SK-N-SH treated with all-trans-retinoic acid at 6 μM for 48 hours (cell line): ENCODE measurements at regions not wholly inside any gene's neighbourhood (a gene's known extent, or its start where the extent isn't known, plus 50 kb on each side); places are given as distances from the start of the nearest gene placed in this dataset.

Source experiments
- ATAC-seq: fragments of 200-7000 bp; cut with Tn5 transposase; 3 replicates; pipeline ENCODE4 v1.9.1; 2020; ENCODE audit warnings: mild to moderate bottlenecking, moderate library complexity
- ARNTL ChIP-seq: fragments of 450-650 bp; formaldehyde crosslinking; IDR thresholded peaks from 2 replicates; pipeline ENCODE4 v1.5.0; 2020; ENCODE audit warnings: low read depth, mild to moderate bottlenecking, moderate library complexity, borderline replicate concordance
- BACH2 ChIP-seq: fragments of 250-450 bp; sonication (Bioruptor Pico); IDR thresholded peaks from 2 replicates; pipeline ENCODE4 v1.9.0; 2021; ENCODE audit warnings: mild to moderate bottlenecking, borderline replicate concordance
- CSDC2 ChIP-seq: fragments of 250-450 bp; sonication (Bioruptor Pico); IDR thresholded peaks from 2 replicates; pipeline ENCODE4 v1.5.0; 2020; ENCODE audit warnings: mild to moderate bottlenecking, moderate library complexity
- ESRRG ChIP-seq: fragments of 250-450 bp; sonication (Bioruptor Pico); IDR thresholded peaks from 2 replicates; pipeline ENCODE4 v1.6.1; 2021; ENCODE audit warnings: mild to moderate bottlenecking
- GLIS3 ChIP-seq: fragments of 250-450 bp; sonication (Bioruptor Pico); IDR thresholded peaks from 2 replicates; pipeline ENCODE4 v1.5.0; 2020; ENCODE audit warnings: mild to moderate bottlenecking, moderate library complexity
- ISL1 ChIP-seq: fragments of 250-450 bp; sonication (Bioruptor Pico); IDR thresholded peaks from 2 replicates; pipeline ENCODE4 v2.1.2; 2022; ENCODE audit warnings: mild to moderate bottlenecking, moderate library complexity
- OSR1 ChIP-seq: fragments of 250-450 bp; sonication (Bioruptor Pico); IDR thresholded peaks from 2 replicates; pipeline ENCODE4 v1.8.0; 2022; ENCODE audit warnings: moderate library complexity, mild to moderate bottlenecking, inconsistent platforms
- PATZ1 ChIP-seq: fragments of 250-450 bp; sonication (Bioruptor Pico); IDR thresholded peaks from 2 replicates; pipeline ENCODE4 v1.8.0; 2020; ENCODE audit warnings: mild to moderate bottlenecking, moderate library complexity, borderline replicate concordance
- POU6F1 ChIP-seq: fragments of 250-450 bp; sonication (Bioruptor Pico); IDR thresholded peaks from 2 replicates; pipeline ENCODE4 v1.8.0; 2021; ENCODE audit warnings: low read depth, mild to moderate bottlenecking, moderate library complexity, borderline replicate concordance
- PPARA ChIP-seq: fragments of 250-450 bp; sonication (Bioruptor Pico); IDR thresholded peaks from 2 replicates; pipeline ENCODE4 v1.5.0; 2020; ENCODE audit warnings: mild to moderate bottlenecking, borderline replicate concordance
- RARB ChIP-seq: fragments of 250-450 bp; sonication (Bioruptor Pico); IDR thresholded peaks from 2 replicates; pipeline ENCODE4 v1.8.0; 2021; ENCODE audit warnings: mild to moderate bottlenecking, moderate library complexity
- SNAI2 ChIP-seq: fragments of 250-450 bp; sonication (Bioruptor Pico); IDR thresholded peaks from 2 replicates; pipeline ENCODE4 v1.5.0; 2020; ENCODE audit warnings: mild to moderate bottlenecking, moderate library complexity
- TCF4 ChIP-seq: fragments of 250-450 bp; sonication (Bioruptor Pico); IDR thresholded peaks from 2 replicates; pipeline ENCODE4 v1.8.0; 2021; ENCODE audit warnings: mild to moderate bottlenecking, moderate library complexity, borderline replicate concordance
- TOX ChIP-seq: fragments of 250-450 bp; sonication (Bioruptor Pico); IDR thresholded peaks from 2 replicates; pipeline ENCODE4 v1.8.0; 2021; ENCODE audit warnings: mild to moderate bottlenecking, moderate library complexity, borderline replicate concordance
- TSHZ2 ChIP-seq: fragments of 250-450 bp; sonication (Bioruptor Pico); IDR thresholded peaks from 2 replicates; pipeline ENCODE4 v1.5.0; 2020; ENCODE audit warnings: mild to moderate bottlenecking, moderate library complexity
- ZC3H10 ChIP-seq: fragments of 250-450 bp; sonication (Bioruptor Pico); IDR thresholded peaks from 2 replicates; pipeline ENCODE4 v1.5.1; 2021; ENCODE audit warnings: mild to moderate bottlenecking, moderate library complexity
- ZFP3 ChIP-seq: fragments of 250-450 bp; sonication (Bioruptor Pico); IDR thresholded peaks from 2 replicates; pipeline ENCODE4 v1.5.0; 2020; ENCODE audit warnings: mild to moderate bottlenecking, moderate library complexity
- ZFP30 ChIP-seq: fragments of 450-650 bp; formaldehyde crosslinking; IDR thresholded peaks from 2 replicates; pipeline ENCODE4 v1.5.0; 2022; ENCODE audit warnings: mild to moderate bottlenecking, moderate library complexity
- ZNF565 ChIP-seq: fragments of 450-650 bp; formaldehyde crosslinking; conservative IDR thresholded peaks from 2 replicates; pipeline ENCODE4 v1.5.0; 2020; ENCODE audit warnings: low read depth, mild to moderate bottlenecking, moderate library complexity
- ZNF70 ChIP-seq: fragments of 450-650 bp; formaldehyde crosslinking; IDR thresholded peaks from 2 replicates; pipeline ENCODE4 v1.5.0; 2020; ENCODE audit warnings: mild to moderate bottlenecking, moderate library complexity
- ZNF8 ChIP-seq: fragments of 450-650 bp; formaldehyde crosslinking; IDR thresholded peaks from 2 replicates; pipeline ENCODE4 v1.5.0; 2020; ENCODE audit warnings: mild to moderate bottlenecking, moderate library complexity
- TF ChIP-seq, protein P1 (sequence below): fragments of 250-450 bp; sonication (Bioruptor Pico); IDR thresholded peaks from 2 replicates; pipeline ENCODE4 v1.5.1; 2021; ENCODE audit warnings: mild to moderate bottlenecking, moderate library complexity
- TF ChIP-seq, protein P2 (sequence below): fragments of 250-450 bp; sonication (Bioruptor Pico); IDR thresholded peaks from 2 replicates; pipeline ENCODE4 v1.5.1; 2020; ENCODE audit warnings: low read depth, mild to moderate bottlenecking, moderate library complexity

DNA sequence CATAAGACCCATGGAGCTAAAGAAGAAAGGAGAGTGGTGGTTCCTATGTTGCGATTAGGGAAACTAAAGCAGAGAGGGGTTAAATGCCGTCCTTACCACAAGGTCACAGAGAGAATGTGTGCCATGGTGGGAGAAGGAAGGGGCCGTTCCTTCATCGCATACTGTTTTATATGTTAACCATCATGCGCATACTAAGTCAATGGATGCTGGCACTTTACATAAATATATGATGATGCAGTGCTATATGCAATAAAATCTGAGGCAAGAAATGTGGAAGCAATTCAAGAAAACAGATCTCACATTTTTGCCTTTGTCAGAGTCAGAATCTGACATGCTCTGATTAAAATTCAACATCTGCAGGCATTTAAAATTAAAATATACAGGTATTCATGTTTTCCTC is 168.1 kb downstream of the BMP4 start:
- ATAC-seq, result no peak
- TF ChIP-seq, protein P1, sequence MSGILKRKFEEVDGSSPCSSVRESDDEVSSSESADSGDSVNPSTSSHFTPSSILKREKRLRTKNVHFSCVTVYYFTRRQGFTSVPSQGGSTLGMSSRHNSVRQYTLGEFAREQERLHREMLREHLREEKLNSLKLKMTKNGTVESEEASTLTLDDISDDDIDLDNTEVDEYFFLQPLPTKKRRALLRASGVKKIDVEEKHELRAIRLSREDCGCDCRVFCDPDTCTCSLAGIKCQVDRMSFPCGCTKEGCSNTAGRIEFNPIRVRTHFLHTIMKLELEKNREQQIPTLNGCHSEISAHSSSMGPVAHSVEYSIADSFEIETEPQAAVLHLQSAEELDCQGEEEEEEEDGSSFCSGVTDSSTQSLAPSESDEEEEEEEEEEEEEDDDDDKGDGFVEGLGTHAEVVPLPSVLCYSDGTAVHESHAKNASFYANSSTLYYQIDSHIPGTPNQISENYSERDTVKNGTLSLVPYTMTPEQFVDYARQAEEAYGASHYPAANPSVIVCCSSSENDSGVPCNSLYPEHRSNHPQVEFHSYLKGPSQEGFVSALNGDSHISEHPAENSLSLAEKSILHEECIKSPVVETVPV, result no peak
- TF ChIP-seq ZNF565 (CRISPR knock-in tag), result no peak
- no peak for TF ChIP-seq ZFP3 (CRISPR knock-in tag)
- TF ChIP-seq ZFP30 (CRISPR knock-in tag), result no peak
- no peak for TF ChIP-seq PATZ1 (CRISPR knock-in tag)
- no peak for TF ChIP-seq PPARA (CRISPR knock-in tag)
- TF ChIP-seq ZC3H10 (CRISPR knock-in tag), result no peak
- no peak for TF ChIP-seq BACH2
- TF ChIP-seq ESRRG (CRISPR knock-in tag), result no peak
- TF ChIP-seq OSR1 (CRISPR knock-in tag), result no peak
- no peak for TF ChIP-seq TSHZ2 (CRISPR knock-in tag)
- TF ChIP-seq TOX (CRISPR knock-in tag), result no peak
- TF ChIP-seq ZNF8, result no peak
- TF ChIP-seq TCF4 (CRISPR knock-in tag), result no peak
- no peak for TF ChIP-seq CSDC2 (CRISPR knock-in tag)

- no peak for TF ChIP-seq ARNTL (CRISPR knock-in tag)
- no peak for TF ChIP-seq BACH2
- TF ChIP-seq ZNF565 (CRISPR knock-in tag), result no peak
- no peak for TF ChIP-seq RARB (CRISPR knock-in tag)
- TF ChIP-seq TSHZ2 (CRISPR knock-in tag), result no peak
- no peak for TF ChIP-seq SNAI2
- TF ChIP-seq GLIS3, result no peak
- TF ChIP-seq, protein P2, sequence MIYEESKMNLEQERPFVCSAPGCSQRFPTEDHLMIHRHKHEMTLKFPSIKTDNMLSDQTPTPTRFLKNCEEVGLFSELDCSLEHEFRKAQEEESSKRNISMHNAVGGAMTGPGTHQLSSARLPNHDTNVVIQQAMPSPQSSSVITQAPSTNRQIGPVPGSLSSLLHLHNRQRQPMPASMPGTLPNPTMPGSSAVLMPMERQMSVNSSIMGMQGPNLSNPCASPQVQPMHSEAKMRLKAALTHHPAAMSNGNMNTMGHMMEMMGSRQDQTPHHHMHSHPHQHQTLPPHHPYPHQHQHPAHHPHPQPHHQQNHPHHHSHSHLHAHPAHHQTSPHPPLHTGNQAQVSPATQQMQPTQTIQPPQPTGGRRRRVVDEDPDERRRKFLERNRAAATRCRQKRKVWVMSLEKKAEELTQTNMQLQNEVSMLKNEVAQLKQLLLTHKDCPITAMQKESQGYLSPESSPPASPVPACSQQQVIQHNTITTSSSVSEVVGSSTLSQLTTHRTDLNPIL (CRISPR knock-in tag), result no peak
- no peak for TF ChIP-seq TCF4 (CRISPR knock-in tag)
- TF ChIP-seq ZNF70 (CRISPR knock-in tag), result no peak
- no peak for TF ChIP-seq CSDC2 (CRISPR knock-in tag)
- TF ChIP-seq ZFP30 (CRISPR knock-in tag), result no peak
- no peak for TF ChIP-seq ZFP3 (CRISPR knock-in tag)
- TF ChIP-seq POU6F1 (CRISPR knock-in tag), result no peak
- TF ChIP-seq ESRRG (CRISPR knock-in tag), result no peak
- TF ChIP-seq PPARA (CRISPR knock-in tag), result no peak
- no peak for TF ChIP-seq ISL1 (CRISPR knock-in tag)
- no peak for TF ChIP-seq TOX (CRISPR knock-in tag)
- TF ChIP-seq ZNF8, result no peak
These were observed 170.6 kb downstream of the BMP4 start for GRCh38 chr14:53786045-53786444.

More at GRCh38 chr14:53786045-53786444, 170.6 kb downstream of the BMP4 start:
- ATAC-seq, result no peak
